OCI-LY7 (cell line): ENCODE measurements at regions not wholly inside any gene's neighbourhood (a gene's known extent, or its start where the extent isn't known, plus 50 kb on each side); places are given as distances from the start of the nearest gene placed in this dataset.
A peak's percentile ranks its signal among the peaks of the same experiment; 100 is the strongest.

ENCODE experiments used
- BruUV-seq: library from RNA; stranded (reverse); fragments of 400-500 nt; replicated peaks from 2 replicates; lab custom pipeline; 2021; lab: Mats Ljungman, UMichigan
- CTCF ChIA-PET: fragments of 300-600 bp; sonication (Branson Sonifier 250); formaldehyde crosslinking; loops from one replicate; lab custom pipeline; 2022; ENCODE audit warnings: antibody characterized with exemption; ENCODE audit not compliant: unreplicated experiment; lab: Charles Lee
- POLR2A ChIA-PET: fragments of 300-600 bp; sonication (Branson Sonifier 250); formaldehyde crosslinking; loops from one replicate; lab custom pipeline; 2022; ENCODE audit warnings: antibody characterized with exemption; lab: Charles Lee
- DNase-seq: peaks from one replicate; pipeline ENCODE4 v3.0.0-alpha.2; 2015; ENCODE audit warnings: low spot score
- H2AFZ ChIP-seq: fragments of 200-600 bp; sonication (generic), shearing (Covaris generic); 2 replicates; pipeline ENCODE4 v1.6.1; 2014; ENCODE audit warnings: mild to moderate bottlenecking, antibody characterized with exemption, low read length, moderate library complexity
- H3K27ac ChIP-seq: fragments of 200-600 bp; sonication (generic); 2 replicates; pipeline ENCODE4 v1.5.1; 2014; ENCODE audit warnings: mixed run types, low read depth, mild to moderate bottlenecking, moderate library complexity, low read length, inconsistent platforms; ENCODE audit not compliant: poor library complexity, severe bottlenecking
- H3K36me3 ChIP-seq: fragments of 200-600 bp; sonication (generic); 2 replicates; pipeline ENCODE4 v1.6.1; 2014; ENCODE audit warnings: mild to moderate bottlenecking, antibody characterized with exemption, low read length, moderate library complexity, mixed read lengths; ENCODE audit not compliant: insufficient read depth
- H3K4me1 ChIP-seq: fragments of 200-600 bp; sonication (generic); 2 replicates; pipeline ENCODE4 v1.5.1; 2014; ENCODE audit warnings: mild to moderate bottlenecking, low read length; ENCODE audit not compliant: insufficient read depth, poor library complexity, severe bottlenecking
- H3K4me2 ChIP-seq: fragments of 200-600 bp; sonication (generic); 2 replicates; pipeline ENCODE4 v1.6.1; 2014; ENCODE audit warnings: mild to moderate bottlenecking, low read length
- H3K4me3 ChIP-seq: fragments of 200-600 bp; sonication (generic); 2 replicates; pipeline ENCODE4 v1.5.1; 2014; ENCODE audit warnings: mild to moderate bottlenecking, low read depth, low read length; ENCODE audit not compliant: poor library complexity, severe bottlenecking
- H3K79me2 ChIP-seq: fragments of 200-600 bp; sonication (generic); 2 replicates; pipeline ENCODE4 v1.6.1; 2016; ENCODE audit warnings: low read depth, mild to moderate bottlenecking, low read length, moderate library complexity, mixed read lengths; ENCODE audit not compliant: insufficient read depth
- H3K9me2 ChIP-seq: fragments of 200-600 bp; sonication (generic); 2 replicates; pipeline ENCODE4 v1.6.1; 2016; ENCODE audit warnings: mild to moderate bottlenecking, low read length, mixed read lengths; ENCODE audit not compliant: insufficient read depth
- H3K9me3 ChIP-seq: fragments of 200-600 bp; sonication (generic); 2 replicates; pipeline ENCODE4 v1.6.1; 2014; ENCODE audit warnings: mild to moderate bottlenecking, mixed run types, low read length, mixed read lengths
- H4K20me1 ChIP-seq: fragments of 200-600 bp; sonication (generic); 2 replicates; pipeline ENCODE4 v1.6.1; 2014; ENCODE audit warnings: mild to moderate bottlenecking, antibody characterized with exemption, low read length, moderate library complexity, mixed read lengths; ENCODE audit not compliant: insufficient read depth
- CTCF ChIP-seq: fragments of 200-600 bp; sonication (generic); conservative IDR thresholded peaks from 2 replicates; pipeline ENCODE4 v1.5.1; 2014; ENCODE audit warnings: mild to moderate bottlenecking, antibody characterized with exemption, low read length, moderate library complexity, mixed read lengths
- EZH2phosphoT487 ChIP-seq: fragments of 200-600 bp; sonication (generic); IDR thresholded peaks from 2 replicates; pipeline ENCODE4 v1.6.1; 2018; ENCODE audit warnings: low read depth, borderline replicate concordance, mild to moderate bottlenecking, mixed run types, antibody characterized with exemption, low read length, moderate library complexity, mixed read lengths
- intact Hi-C: fragments of 100-400 bp; cut with micrococcal nuclease; formaldehyde crosslinking; loops from one replicate; pipeline ENCODE4 v1.10.0; 2022; ENCODE audit not compliant: unreplicated experiment

- intact Hi-C loops = no loop called here
- no peak overlapping the region for H2AFZ ChIP-seq
Measured at GRCh38 chr3:31455524-31455923, 77.2 kb upstream of the STT3B start.

GRCh38 chr3:31456373-31456772 lies 76.4 kb upstream of the STT3B start:
- H2AFZ ChIP-seq = no peak overlapping the region
- ChIA-PET CTCF (no interaction called here), POLR2A (no interaction called here)
- H3K27ac ChIP-seq = no peak overlapping the region
- H3K4me1 ChIP-seq = peaks cover 1% of the 10 kb centered on the region
- H3K4me3 ChIP-seq = no peak overlapping the region
- DNase-seq = no peak
- intact Hi-C loops = no loop called here
- H3K36me3 ChIP-seq = no peaks in the 10 kb centered on the region
- no peaks in the 10 kb centered on the region for H3K9me2 ChIP-seq
- H3K79me2 ChIP-seq = no peaks in the 10 kb centered on the region
- no peaks in the 10 kb centered on the region for H4K20me1 ChIP-seq
- H3K4me2 ChIP-seq = no peak overlapping the region
- TF ChIP-seq CTCF (no peak), EZH2phosphoT487 (no peak)
- BruUV-seq = no TSS peak
- no peaks in the 10 kb centered on the region for H3K9me3 ChIP-seq

More at GRCh38 chr3:31455524-31455923, 77.2 kb upstream of the STT3B start:
- Histone ChIP-seq H3K9me3 (no peaks in the 10 kb centered on the region), H3K9me2 (no peaks in the 10 kb centered on the region), H3K4me1 (no peaks in the 10 kb centered on the region), H3K79me2 (no peaks in the 10 kb centered on the region), H4K20me1 (no peaks in the 10 kb centered on the region), H3K4me3 (no peak overlapping the region), H3K36me3 (no peaks in the 10 kb centered on the region), H3K27ac (no peak overlapping the region), H3K4me2 (no peak overlapping the region)
- DNase-seq = no peak
- no TSS peak for BruUV-seq
- ChIA-PET CTCF (no interaction called here), POLR2A (no interaction called here)
- TF ChIP-seq EZH2phosphoT487 (no peak), CTCF (no peak)

GRCh38 chr3:31461426-31461825 lies 71.3 kb upstream of the STT3B start:
- Histone ChIP-seq H3K36me3 (no peaks in the 10 kb centered on the region), H3K4me3 (no peak overlapping the region), H2AFZ (peak overlapping the region; percentile 95), H3K27ac (no peak overlapping the region), H3K9me2 (no peaks in the 10 kb centered on the region), H3K4me2 (peak overlapping the region; percentile 46), H3K4me1 (peaks cover 14% of the 10 kb centered on the region), H3K79me2 (no peaks in the 10 kb centered on the region), H4K20me1 (no peaks in the 10 kb centered on the region), H3K9me3 (no peaks in the 10 kb centered on the region)
- CTCF ChIA-PET = no interaction called here
- no peak for DNase-seq
- TF ChIP-seq CTCF (no peak), EZH2phosphoT487 (no peak)
- no TSS peak for BruUV-seq
- intact Hi-C loops = no loop called here
- POLR2A ChIA-PET = interaction anchor here (0.7 to 1.1 kb wide), 3 partner anchors 9 to 652 kb away, joined by 3 read pairs; no protein-coding TSS in a partner anchor
